Fibroblast of mammary gland (primary cell): ENCODE measurements at regions not wholly inside any gene's neighbourhood (a gene's known extent, or its start where the extent isn't known, plus 50 kb on each side); places are given as distances from the start of the nearest gene placed in this dataset.

Experiments
- DNase-seq: peaks from one replicate; pipeline ENCODE4 v3.0.0-alpha.2; 2010; ENCODE audit warnings: low read depth
- H3K4me3 ChIP-seq: 2 replicates; pipeline ENCODE4 v1.5.1; 2011; ENCODE audit warnings: low read depth, mild to moderate bottlenecking, low read length, moderate library complexity; ENCODE audit not compliant: control insufficient read depth
- TF ChIP-seq, protein P1 (sequence below): conservative IDR thresholded peaks from 2 replicates; pipeline ENCODE4 v1.5.1; 2011; ENCODE audit warnings: low read depth, low read length, inconsistent platforms; ENCODE audit not compliant: control insufficient read depth, insufficient read depth

GRCh38 chr1:221637641-221638041, 104.2 kb downstream of the DUSP10 start:
- TF ChIP-seq, protein P1, sequence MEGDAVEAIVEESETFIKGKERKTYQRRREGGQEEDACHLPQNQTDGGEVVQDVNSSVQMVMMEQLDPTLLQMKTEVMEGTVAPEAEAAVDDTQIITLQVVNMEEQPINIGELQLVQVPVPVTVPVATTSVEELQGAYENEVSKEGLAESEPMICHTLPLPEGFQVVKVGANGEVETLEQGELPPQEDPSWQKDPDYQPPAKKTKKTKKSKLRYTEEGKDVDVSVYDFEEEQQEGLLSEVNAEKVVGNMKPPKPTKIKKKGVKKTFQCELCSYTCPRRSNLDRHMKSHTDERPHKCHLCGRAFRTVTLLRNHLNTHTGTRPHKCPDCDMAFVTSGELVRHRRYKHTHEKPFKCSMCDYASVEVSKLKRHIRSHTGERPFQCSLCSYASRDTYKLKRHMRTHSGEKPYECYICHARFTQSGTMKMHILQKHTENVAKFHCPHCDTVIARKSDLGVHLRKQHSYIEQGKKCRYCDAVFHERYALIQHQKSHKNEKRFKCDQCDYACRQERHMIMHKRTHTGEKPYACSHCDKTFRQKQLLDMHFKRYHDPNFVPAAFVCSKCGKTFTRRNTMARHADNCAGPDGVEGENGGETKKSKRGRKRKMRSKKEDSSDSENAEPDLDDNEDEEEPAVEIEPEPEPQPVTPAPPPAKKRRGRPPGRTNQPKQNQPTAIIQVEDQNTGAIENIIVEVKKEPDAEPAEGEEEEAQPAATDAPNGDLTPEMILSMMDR: no peak
- H3K4me3 ChIP-seq: no peak overlapping the region
- DNase-seq: peak; percentile 51

DNA sequence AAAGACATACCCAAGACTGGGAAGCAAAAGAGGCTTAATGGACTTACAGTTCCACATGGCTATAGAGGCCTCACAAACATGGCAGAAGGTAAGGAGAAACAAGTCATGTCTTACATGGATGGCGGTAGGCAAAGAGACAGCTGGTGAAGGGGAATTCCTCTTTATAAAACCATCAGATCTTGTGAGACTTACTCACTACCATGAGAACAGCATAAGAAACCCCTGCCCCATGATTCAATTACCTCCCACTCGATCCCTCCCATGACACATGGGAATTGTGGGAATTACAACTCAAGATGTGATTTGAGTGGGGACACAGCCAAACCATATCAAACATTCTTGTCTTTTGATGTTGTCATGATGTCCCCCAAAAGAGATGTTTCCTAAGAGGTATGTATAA, 103.3 kb downstream of the DUSP10 start:
- no peak overlapping the region for H3K4me3 ChIP-seq
- TF ChIP-seq, protein P1: no peak

GRCh38 chr1:221641811-221642210, 100.1 kb downstream of the DUSP10 start:
- no peak for DNase-seq
- TF ChIP-seq, protein P1: no peak

More for the DNA sequence above, 103.3 kb downstream of the DUSP10 start:
- peak; percentile 41 for DNase-seq

DNA sequence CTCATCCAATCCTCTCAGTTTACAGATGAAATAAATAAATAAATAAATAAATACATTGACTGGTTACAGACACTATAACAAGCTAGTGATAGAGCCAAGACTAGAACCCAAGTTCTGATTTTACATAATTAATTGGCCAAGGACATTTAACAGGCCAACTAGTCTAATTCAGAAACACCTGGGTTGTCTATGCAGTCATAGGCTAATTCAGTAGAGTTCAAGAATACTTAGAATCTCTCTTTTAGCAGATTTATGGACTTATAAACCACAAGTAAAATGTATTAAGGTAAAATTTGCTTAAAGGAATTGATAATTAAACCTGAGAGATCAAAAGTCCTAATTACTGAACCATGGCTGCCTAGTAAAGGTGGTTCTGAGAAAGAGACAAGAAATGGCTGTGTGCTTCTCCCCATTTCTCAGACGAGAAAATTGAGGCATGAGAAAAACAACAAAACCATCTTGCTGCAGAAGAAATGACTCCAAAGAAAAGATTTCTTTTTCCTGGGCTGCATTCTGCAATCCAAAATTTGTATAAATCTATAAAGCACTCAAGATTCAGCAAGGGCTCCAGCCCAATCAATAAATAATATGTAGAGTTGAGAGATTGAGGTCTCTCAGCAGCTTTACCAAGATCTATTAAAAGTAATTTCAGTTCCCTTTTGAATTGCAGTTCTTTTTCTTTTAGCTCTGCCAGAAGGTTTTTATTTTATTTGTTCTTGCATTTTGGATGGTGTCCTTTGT, 98.3 kb downstream of the DUSP10 start:
- TF ChIP-seq, protein P1: no peak
- no peak for DNase-seq
- H3K4me3 ChIP-seq: no peak overlapping the region

More at GRCh38 chr1:221641811-221642210, 100.1 kb downstream of the DUSP10 start:
- H3K4me3 ChIP-seq: no peak overlapping the region

- TF ChIP-seq, protein P1: no peak
- DNase-seq: no peak
- no peak overlapping the region for H3K4me3 ChIP-seq
These were observed 97.8 kb downstream of the DUSP10 start for GRCh38 chr1:221644145-221644448.

- no peak overlapping the region for H3K4me3 ChIP-seq
- DNase-seq: no peak
- TF ChIP-seq, protein P1: no peak
These were observed 97.1 kb downstream of the DUSP10 start for GRCh38 chr1:221644663-221645258.
